Ovary (tissue), 7 donors: ENCODE measurements at regions not wholly inside any gene's neighbourhood (a gene's known extent, or its start where the extent isn't known, plus 50 kb on each side); places are given as distances from the start of the nearest gene placed in this dataset.
"Not testable (repeated sequence)": the region's sequence is repeated elsewhere in the genome, so short reads cannot be mapped to it uniquely, and the experiment has no call there.

ENCODE experiments used
- DNase-seq, 5 donors: peaks; one replicate each; pipeline ENCODE4 v3.0.0-alpha.2; 2019 to 2020
- H3K27ac ChIP-seq, 2 donors: fragments of 200-600 bp; one replicate each; pipeline versions ENCODE4 v1.5.1 to v1.8.0; 2019 to 2022
- H3K27me3 ChIP-seq: fragments of 200-600 bp; one replicate; pipeline ENCODE4 v1.8.0; 2022
- H3K36me3 ChIP-seq: fragments of 200-600 bp; sonication (generic); one replicate; pipeline ENCODE4 v1.5.1; 2019
- H3K4me1 ChIP-seq: one replicate; pipeline ENCODE4 v1.8.1; 2013; ENCODE audit warnings: mild to moderate bottlenecking, moderate library complexity; ENCODE audit not compliant: insufficient read depth
- H3K4me3 ChIP-seq: fragments of 200-600 bp; sonication (generic); one replicate; pipeline ENCODE4 v1.5.1; 2017
- H3K9me3 ChIP-seq, 2 donors: fragments of 200-600 bp in 1 of 2; sonication (generic) in 1 of 2; one replicate each; pipeline versions ENCODE4 v1.5.1 to v1.8.1; 2013 to 2019; ENCODE audit warnings: mild to moderate bottlenecking in 1 of 2, moderate library complexity in 1 of 2
- CTCF ChIP-seq, 3 donors: fragments of 450-650 bp in 2 of 3; fragments of 200-600 bp in 1 of 3; IDR thresholded peaks; one replicate each; pipeline versions ENCODE4 v1.5.1 to v1.8.0; 2016 to 2022; ENCODE audit warnings: antibody characterized with exemption in 3 of 3, mild to moderate bottlenecking in 1 of 3
- EP300 ChIP-seq: sonication (generic); formaldehyde crosslinking; IDR thresholded peaks from one replicate; pipeline ENCODE4 v1.6.1; 2017; ENCODE audit warnings: antibody characterized with exemption
- POLR2A ChIP-seq: fragments of 450-650 bp; IDR thresholded peaks from one replicate; pipeline ENCODE4 v1.6.1; 2017; ENCODE audit warnings: antibody characterized with exemption, mild to moderate bottlenecking, moderate library complexity
- WGBS, 3 donors: extraction: QIAGEN DNeasy Blood & Tissue Kit in 1 of 3; methylation state at CpG; one replicate each; pipeline versions ENCODE4 v1.1.5 to v1.1.7; 2013 to 2017; 5-methylcytosine and 5-hydroxymethylcytosine counted together
- intact Hi-C, 4 donors: fragments of 100-400 bp; cut with DNase I; formaldehyde crosslinking; loops; one replicate each; pipeline versions ENCODE4 v1.11.0 to v1.15.1; 2022 to 2023
- donor health status: DM: no; HTN: no; CAD: no; lungs with moderate emphysema.
- donor health status: DM: no; HTN: no; CAD: no.
- donor health status: Bipolar disorder and iron deficiency.
- donor health status: DM: no; HTN: no; CAD: no.
- donor health status: DM: yes; HTN: yes; CAD: no.

GRCh38 chr15:75114327-75114726 lies 87.4 kb upstream of the C15orf39 start:
- 81 to 90% (median 82%) methylated on average over 7 of the region's 7 CpGs for WGBS, 3 donors
- H3K4me1 ChIP-seq, result no peaks in the 10 kb centered on the region
- H3K9me3 ChIP-seq, result no peaks in the 10 kb centered on the region
- TF ChIP-seq POLR2A (no peak), CTCF (IDR thresholded peaks at IDR 0.05) (no peak), EP300 (no peak)
- H3K27ac ChIP-seq, result no peak overlapping the region
- no peak overlapping the region for H3K4me3 ChIP-seq
- no peaks in the 10 kb centered on the region for H3K36me3 ChIP-seq
- H3K27me3 ChIP-seq, result no peaks in the 10 kb centered on the region
- DNase-seq, result no peak
- intact Hi-C loops, result loop anchor here in 3 of 4 donors (10.0 kb wide), 1 partner anchor 50 kb away; no protein-coding TSS in a partner anchor

GRCh38 chr15:75114796-75115195 lies 86.9 kb upstream of the C15orf39 start:
- Histone ChIP-seq H3K27me3 (no peaks in the 10 kb centered on the region), H3K4me1 (no peaks in the 10 kb centered on the region), H3K9me3 (no peaks in the 10 kb centered on the region), H3K4me3 (no peak overlapping the region), H3K36me3 (no peaks in the 10 kb centered on the region), H3K27ac (no peak overlapping the region)
- DNase-seq, result no peak
- intact Hi-C loops, result loop anchor here in 3 of 4 donors (10.0 kb wide), 1 partner anchor 50 kb away; no protein-coding TSS in a partner anchor
- WGBS, 3 donors, result 90 to 100% (median 94%) methylated on average over 3 of the region's 3 CpGs
- TF ChIP-seq CTCF (IDR thresholded peaks at IDR 0.05) (no peak), EP300 (no peak), POLR2A (no peak)

GRCh38 chr15:75115411-75115913 lies 86.2 kb upstream of the C15orf39 start:
- 85 to 89% (median 88%) methylated on average over 8 of the region's 8 CpGs for WGBS, 3 donors
- not testable (repeated sequence) for H3K9me3 ChIP-seq, H3K4me1 ChIP-seq, H3K4me3 ChIP-seq, H3K36me3 ChIP-seq, H3K27me3 ChIP-seq, DNase-seq, H3K27ac ChIP-seq
- intact Hi-C loops, result loop anchor here in 3 of 4 donors (10.0 kb wide), 1 partner anchor 51 kb away; no protein-coding TSS in a partner anchor

GRCh38 chr15:75116143-75116542 lies 85.5 kb upstream of the C15orf39 start:
- H3K4me3 ChIP-seq, H3K4me1 ChIP-seq, H3K27ac ChIP-seq, H3K36me3 ChIP-seq, H3K9me3 ChIP-seq, H3K27me3 ChIP-seq, DNase-seq: not testable (repeated sequence)
- WGBS, 3 donors, result 91 to 96% (median 95%) methylated on average over 30 to 31 of the region's 31 CpGs
- intact Hi-C loops, result loop anchor here in 3 of 4 donors (10.0 kb wide), 1 partner anchor 51 kb away; no protein-coding TSS in a partner anchor

DNA sequence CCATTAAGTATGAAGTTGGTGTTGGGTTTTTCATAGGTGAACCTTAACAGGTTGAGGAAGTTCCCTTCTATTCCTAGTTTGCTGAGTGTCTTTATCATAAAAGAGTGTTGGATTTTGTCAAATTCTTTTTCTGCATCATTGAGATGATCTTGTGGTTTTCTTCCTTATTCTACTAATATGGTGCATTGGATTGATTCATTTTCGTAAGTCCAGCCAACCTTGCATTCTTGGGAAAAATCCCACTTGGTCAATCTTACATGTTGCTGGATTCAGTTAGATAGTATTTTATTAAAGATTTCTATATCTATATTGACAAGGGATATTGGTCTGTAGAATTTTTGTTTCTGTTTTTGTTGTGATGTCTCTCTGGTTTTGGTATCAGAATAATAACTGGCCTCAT lies 83.7 kb upstream of the C15orf39 start:
- no peaks in the 10 kb centered on the region for H3K36me3 ChIP-seq
- H3K27ac ChIP-seq, result no peak overlapping the region
- TF ChIP-seq EP300, result no peak
- no peak for TF ChIP-seq POLR2A
- no peak for TF ChIP-seq CTCF (IDR thresholded peaks at IDR 0.05)
- no peaks in the 10 kb centered on the region for H3K9me3 ChIP-seq
- 96 to 100% (median 98%) methylated on average over 1 of the region's 1 CpG for WGBS, 3 donors
- H3K4me3 ChIP-seq, result no peak overlapping the region
- intact Hi-C loops, result loop anchor here in 3 of 4 donors (10.0 kb wide), 1 partner anchor 53 kb away; no protein-coding TSS in a partner anchor
- no peaks in the 10 kb centered on the region for H3K4me1 ChIP-seq
- DNase-seq, result no peak
- H3K27me3 ChIP-seq, result no peaks in the 10 kb centered on the region

- WGBS, 3 donors, result 28 to 58% (median 33%) methylated on average over 4 of the region's 4 CpGs
Measured at GRCh38 chr15:75119312-75119711, 82.4 kb upstream of the C15orf39 start.

More at GRCh38 chr15:75119312-75119711, 82.4 kb upstream of the C15orf39 start:
- not testable (repeated sequence) for H3K27me3 ChIP-seq, H3K9me3 ChIP-seq, H3K4me3 ChIP-seq, H3K36me3 ChIP-seq, H3K4me1 ChIP-seq, DNase-seq
- H3K27ac ChIP-seq, result peak overlapping the region in 1 of 2 donors; percentile 20
- intact Hi-C loops, result loop anchor here in 3 of 4 donors (10.0 kb wide), 1 partner anchor 55 kb away; no protein-coding TSS in a partner anchor
